SJCRH30 (cell line): ENCODE measurements at regions not wholly inside any gene's neighbourhood (a gene's known extent, or its start where the extent isn't known, plus 50 kb on each side); places are given as distances from the start of the nearest gene placed in this dataset.
A peak's percentile ranks its signal among the peaks of the same experiment; 100 is the strongest.
"Not testable (repeated sequence)": the region's sequence is repeated elsewhere in the genome, so short reads cannot be mapped to it uniquely, and the experiment has no call there.

Experiments used
- DNase-seq, 2 experiments: peaks; one replicate each; pipeline ENCODE4 v3.0.0-alpha.2; 2015 to 2020
- H3K27ac ChIP-seq: fragments of 250-450 bp; sonication (Bioruptor Pico); 2 replicates; pipeline ENCODE4 v1.5.1; 2020; ENCODE audit warnings: mild to moderate bottlenecking, moderate library complexity
- H3K27me3 ChIP-seq: fragments of 250-450 bp; sonication (Bioruptor Pico); 2 replicates; pipeline ENCODE4 v1.5.1; 2020; ENCODE audit warnings: mild to moderate bottlenecking, moderate library complexity
- H3K36me3 ChIP-seq: fragments of 250-450 bp; sonication (Bioruptor Pico); 2 replicates; pipeline ENCODE4 v1.5.1; 2020; ENCODE audit warnings: mild to moderate bottlenecking, moderate library complexity
- H3K4me1 ChIP-seq: fragments of 250-450 bp; sonication (Bioruptor Pico); 2 replicates; pipeline ENCODE4 v1.5.1; 2020; ENCODE audit warnings: mild to moderate bottlenecking, moderate library complexity
- H3K4me3 ChIP-seq: fragments of 250-450 bp; sonication (Bioruptor Pico); 2 replicates; pipeline ENCODE4 v1.5.1; 2020; ENCODE audit warnings: mild to moderate bottlenecking, moderate library complexity
- H3K9me3 ChIP-seq: fragments of 250-450 bp; sonication (Bioruptor Pico); replicated peaks from 2 replicates; pipeline ENCODE4 v1.5.1; 2020; ENCODE audit warnings: mild to moderate bottlenecking, moderate library complexity

GRCh38 chr4:165548702-165549101 lies 169.9 kb downstream of the CPE start:
- no peaks in the 10 kb centered on the region for H3K36me3 ChIP-seq
- no peaks in the 10 kb centered on the region for H3K4me1 ChIP-seq
- no peaks in the 10 kb centered on the region for H3K9me3 ChIP-seq
- H3K27ac ChIP-seq, result no peak overlapping the region
- no peaks in the 10 kb centered on the region for H3K27me3 ChIP-seq
- no peak for DNase-seq
- H3K4me3 ChIP-seq, result no peak overlapping the region

DNA sequence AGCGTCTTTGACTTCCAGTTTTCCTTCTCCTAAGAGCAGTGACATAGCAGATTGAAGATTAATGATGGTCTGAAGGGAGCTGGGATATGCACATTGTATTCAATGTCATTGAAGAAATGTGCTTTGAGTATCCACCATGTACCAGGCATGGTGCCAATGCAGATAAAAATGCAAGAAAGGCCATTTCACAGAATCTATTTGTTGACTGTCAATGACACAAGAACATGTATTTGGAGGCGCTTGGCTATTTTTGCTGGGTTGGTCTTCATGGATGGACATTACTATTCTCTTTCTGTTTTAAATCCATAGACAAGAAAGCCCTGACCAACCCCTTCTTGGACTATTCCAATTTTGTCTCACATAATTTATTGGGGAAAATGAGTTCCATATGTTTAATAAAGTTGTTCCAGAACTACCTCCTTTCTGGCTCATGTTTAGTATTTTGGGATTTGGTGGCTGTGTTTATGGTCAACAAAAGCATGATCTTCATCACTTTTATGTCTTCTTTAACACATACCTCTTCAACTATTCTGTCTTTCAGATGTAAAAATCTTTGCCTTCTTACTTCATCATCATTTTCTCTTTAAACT lies 174.5 kb downstream of the CPE start:
- H3K36me3 ChIP-seq, result no peaks in the 10 kb centered on the region
- DNase-seq, result no peak
- no peaks in the 10 kb centered on the region for H3K9me3 ChIP-seq
- no peaks in the 10 kb centered on the region for H3K4me1 ChIP-seq
- no peak overlapping the region for H3K4me3 ChIP-seq
- H3K27me3 ChIP-seq, result no peaks in the 10 kb centered on the region
- no peak overlapping the region for H3K27ac ChIP-seq

DNA sequence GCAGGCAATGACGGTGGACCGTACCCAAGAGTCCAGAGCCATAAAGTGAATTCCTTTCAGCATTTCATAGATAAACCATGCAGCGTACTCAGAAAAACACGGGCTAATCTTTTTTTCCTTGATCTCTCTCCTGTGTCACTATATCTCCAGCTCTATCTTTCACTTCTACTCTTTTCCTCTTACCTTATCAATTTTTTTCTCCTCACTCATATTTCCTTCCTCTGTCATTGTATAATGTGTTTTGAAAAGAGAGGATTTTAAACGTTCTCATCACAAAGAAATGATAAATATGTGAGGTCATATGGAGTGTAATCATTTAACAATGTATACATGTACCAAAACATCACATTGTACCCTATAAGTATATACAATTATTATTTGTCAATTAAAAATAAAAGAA lies 176.5 kb downstream of the CPE start:
- Histone ChIP-seq H3K27me3 (no peaks in the 10 kb centered on the region), H3K27ac (no peak overlapping the region), H3K4me3 (no peak overlapping the region), H3K9me3 (no peaks in the 10 kb centered on the region), H3K36me3 (no peaks in the 10 kb centered on the region), H3K4me1 (no peaks in the 10 kb centered on the region)
- DNase-seq, result no peak

GRCh38 chr4:165556383-165556782 lies 177.6 kb downstream of the CPE start:
- H3K9me3 ChIP-seq, result no peaks in the 10 kb centered on the region
- H3K4me1 ChIP-seq, result no peaks in the 10 kb centered on the region
- no peak for DNase-seq
- H3K27ac ChIP-seq, result no peak overlapping the region
- no peaks in the 10 kb centered on the region for H3K36me3 ChIP-seq
- no peaks in the 10 kb centered on the region for H3K27me3 ChIP-seq
- no peak overlapping the region for H3K4me3 ChIP-seq

GRCh38 chr4:165560941-165561340 lies 182.1 kb downstream of the CPE start:
- Histone ChIP-seq H3K27ac (no peak overlapping the region), H3K27me3 (no peaks in the 10 kb centered on the region), H3K9me3 (no peaks in the 10 kb centered on the region), H3K4me1 (no peaks in the 10 kb centered on the region), H3K4me3 (no peak overlapping the region), H3K36me3 (no peaks in the 10 kb centered on the region)
- no peak for DNase-seq

- no peaks in the 10 kb centered on the region for H3K27me3 ChIP-seq
- H3K4me1 ChIP-seq, result no peaks in the 10 kb centered on the region
- H3K4me3 ChIP-seq, result no peak overlapping the region
- H3K9me3 ChIP-seq, result no peaks in the 10 kb centered on the region
- no peaks in the 10 kb centered on the region for H3K36me3 ChIP-seq
- DNase-seq, result no peak
- H3K27ac ChIP-seq, result no peak overlapping the region
Measured at GRCh38 chr4:165563851-165564250, 185.0 kb downstream of the CPE start.

GRCh38 chr4:165569031-165569430 lies 190.2 kb downstream of the CPE start:
- H3K27ac ChIP-seq, result no peak overlapping the region
- H3K36me3 ChIP-seq, result no peaks in the 10 kb centered on the region
- DNase-seq, result no peak
- no peak overlapping the region for H3K4me3 ChIP-seq
- H3K4me1 ChIP-seq, result no peaks in the 10 kb centered on the region
- H3K27me3 ChIP-seq, result no peaks in the 10 kb centered on the region
- no peaks in the 10 kb centered on the region for H3K9me3 ChIP-seq

DNA sequence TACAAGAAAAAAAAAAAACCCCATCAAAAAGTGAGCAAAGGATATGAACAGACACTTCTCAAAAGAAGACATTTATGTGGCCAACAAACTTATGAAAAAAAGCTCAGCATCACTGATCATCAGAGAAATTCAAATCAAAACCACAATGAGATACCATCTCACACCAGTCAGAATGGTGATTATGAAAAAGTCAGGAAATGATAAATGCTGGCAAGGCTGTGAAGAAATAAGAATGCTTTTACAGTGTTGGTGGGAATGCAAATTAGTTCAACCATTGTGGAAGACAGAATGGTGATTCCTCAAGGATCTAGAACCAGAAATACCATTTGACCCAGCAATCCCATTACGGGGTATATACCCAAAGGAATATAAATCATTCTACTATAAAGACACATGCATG lies 192.7 kb downstream of the CPE start:
- not testable (repeated sequence) for H3K27ac ChIP-seq, DNase-seq, H3K9me3 ChIP-seq

DNA sequence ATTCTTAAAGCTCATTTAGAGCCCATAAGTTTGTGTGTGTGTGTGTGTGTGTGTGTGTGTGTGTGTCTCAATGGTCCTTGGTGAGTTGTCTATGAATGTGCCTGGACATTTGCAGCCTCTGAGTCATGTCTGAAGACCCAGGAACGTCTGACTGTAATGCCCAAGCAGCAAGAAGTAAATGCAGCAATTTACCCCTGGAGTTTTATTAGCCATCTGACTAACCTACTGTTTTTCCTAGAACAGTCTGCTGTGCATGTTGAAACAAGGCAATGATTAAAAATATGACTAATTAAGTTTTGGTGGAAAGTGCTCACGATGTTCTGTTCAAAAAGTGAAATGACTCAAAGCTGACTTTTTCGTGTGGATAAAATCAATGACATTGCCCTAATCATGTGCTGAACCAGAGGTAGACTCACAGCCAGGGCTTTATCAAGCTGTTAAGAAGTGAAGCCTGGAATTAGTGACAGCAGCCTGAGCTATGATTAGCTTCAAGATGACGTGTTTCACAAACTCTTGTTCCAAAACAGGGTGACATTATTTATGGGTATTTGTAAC lies 201.6 kb downstream of the CPE start:
- Histone ChIP-seq H3K27ac (no peak overlapping the region), H3K9me3 (no peaks in the 10 kb centered on the region), H3K27me3 (no peaks in the 10 kb centered on the region), H3K36me3 (no peaks in the 10 kb centered on the region), H3K4me3 (no peak overlapping the region), H3K4me1 (no peaks in the 10 kb centered on the region)
- DNase-seq, result no peak

More for the DNA sequence above, 192.7 kb downstream of the CPE start:
- not testable (repeated sequence) for H3K4me3 ChIP-seq, H3K27me3 ChIP-seq, H3K4me1 ChIP-seq, H3K36me3 ChIP-seq

DNA sequence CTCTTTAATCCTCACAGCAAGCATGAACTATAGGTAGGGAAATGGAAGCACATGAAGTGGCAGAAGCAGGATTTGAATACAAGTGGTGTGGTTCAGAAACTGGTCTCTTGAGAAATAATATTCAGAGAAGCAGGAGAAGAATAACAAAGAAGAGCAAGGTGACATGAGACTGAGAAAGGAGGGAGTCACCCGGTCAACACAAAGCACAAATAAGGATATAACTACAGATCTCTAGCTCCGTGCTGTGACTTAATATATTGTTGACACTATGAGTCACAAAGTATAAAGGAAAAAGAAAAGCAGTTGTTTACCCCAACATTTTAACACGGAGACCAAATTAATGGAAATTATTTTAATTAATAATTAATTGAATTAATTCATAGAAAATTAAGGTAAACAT lies 204.5 kb downstream of the CPE start:
- no peaks in the 10 kb centered on the region for H3K4me1 ChIP-seq
- H3K27ac ChIP-seq, result no peak overlapping the region
- no peak overlapping the region for H3K4me3 ChIP-seq
- no peaks in the 10 kb centered on the region for H3K27me3 ChIP-seq
- no peaks in the 10 kb centered on the region for H3K36me3 ChIP-seq
- H3K9me3 ChIP-seq, result no peaks in the 10 kb centered on the region
- no peak for DNase-seq

DNA sequence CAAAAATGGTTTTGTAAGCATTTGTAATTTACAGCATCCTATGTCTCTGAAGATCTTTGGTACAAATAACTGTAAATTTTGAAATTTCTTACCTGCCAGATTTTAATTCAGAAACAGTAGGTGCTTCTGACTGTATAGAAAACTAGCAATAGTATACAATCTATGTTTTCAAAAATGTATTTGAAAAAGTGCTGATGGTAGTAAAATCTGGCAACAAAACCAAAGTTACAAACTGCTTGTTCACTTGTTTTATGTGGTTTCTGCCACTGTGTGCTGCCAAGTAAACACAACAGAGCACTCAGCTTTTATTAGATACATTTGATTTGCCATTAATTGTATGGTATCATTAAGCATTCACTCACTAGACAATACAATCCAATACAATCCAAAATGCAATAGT lies 206.1 kb downstream of the CPE start:
- no peaks in the 10 kb centered on the region for H3K36me3 ChIP-seq
- DNase-seq, result no peak
- H3K27ac ChIP-seq, result no peak overlapping the region
- no peaks in the 10 kb centered on the region for H3K4me1 ChIP-seq
- H3K9me3 ChIP-seq, result no peaks in the 10 kb centered on the region
- no peaks in the 10 kb centered on the region for H3K27me3 ChIP-seq
- no peak overlapping the region for H3K4me3 ChIP-seq

GRCh38 chr4:165588534-165589315 lies 209.9 kb downstream of the CPE start:
- no peak overlapping the region for H3K27ac ChIP-seq
- no peaks in the 10 kb centered on the region for H3K27me3 ChIP-seq
- no peak overlapping the region for H3K4me3 ChIP-seq
- H3K36me3 ChIP-seq, result no peaks in the 10 kb centered on the region
- H3K9me3 ChIP-seq, result no peaks in the 10 kb centered on the region
- H3K4me1 ChIP-seq, result no peaks in the 10 kb centered on the region
- peak in 1 of 2 experiments; percentile 29 for DNase-seq

DNA sequence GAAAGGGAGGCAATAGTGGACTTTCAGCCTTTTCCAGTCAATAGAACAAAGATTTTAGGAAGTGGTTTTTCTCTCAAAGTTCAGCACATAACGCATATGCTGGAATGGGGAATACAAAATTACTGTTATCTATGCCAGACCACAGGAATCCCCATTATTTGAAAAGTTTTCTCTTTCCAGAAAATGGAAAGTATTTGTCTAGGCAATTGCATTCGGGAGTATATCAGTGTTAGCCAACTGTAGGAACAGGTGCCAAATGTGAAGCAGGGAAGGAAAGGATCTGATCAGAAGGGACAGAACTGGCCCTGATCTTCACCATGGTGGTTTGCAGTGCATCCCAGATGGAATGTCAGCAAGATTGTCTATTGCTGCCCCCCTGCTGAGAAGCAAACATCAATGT lies 213.6 kb downstream of the CPE start:
- Histone ChIP-seq H3K9me3 (no peaks in the 10 kb centered on the region), H3K27me3 (no peaks in the 10 kb centered on the region), H3K4me1 (no peaks in the 10 kb centered on the region), H3K27ac (no peak overlapping the region), H3K36me3 (no peaks in the 10 kb centered on the region), H3K4me3 (no peak overlapping the region)
- DNase-seq, result peak in 1 of 2 experiments; percentile 10

DNA sequence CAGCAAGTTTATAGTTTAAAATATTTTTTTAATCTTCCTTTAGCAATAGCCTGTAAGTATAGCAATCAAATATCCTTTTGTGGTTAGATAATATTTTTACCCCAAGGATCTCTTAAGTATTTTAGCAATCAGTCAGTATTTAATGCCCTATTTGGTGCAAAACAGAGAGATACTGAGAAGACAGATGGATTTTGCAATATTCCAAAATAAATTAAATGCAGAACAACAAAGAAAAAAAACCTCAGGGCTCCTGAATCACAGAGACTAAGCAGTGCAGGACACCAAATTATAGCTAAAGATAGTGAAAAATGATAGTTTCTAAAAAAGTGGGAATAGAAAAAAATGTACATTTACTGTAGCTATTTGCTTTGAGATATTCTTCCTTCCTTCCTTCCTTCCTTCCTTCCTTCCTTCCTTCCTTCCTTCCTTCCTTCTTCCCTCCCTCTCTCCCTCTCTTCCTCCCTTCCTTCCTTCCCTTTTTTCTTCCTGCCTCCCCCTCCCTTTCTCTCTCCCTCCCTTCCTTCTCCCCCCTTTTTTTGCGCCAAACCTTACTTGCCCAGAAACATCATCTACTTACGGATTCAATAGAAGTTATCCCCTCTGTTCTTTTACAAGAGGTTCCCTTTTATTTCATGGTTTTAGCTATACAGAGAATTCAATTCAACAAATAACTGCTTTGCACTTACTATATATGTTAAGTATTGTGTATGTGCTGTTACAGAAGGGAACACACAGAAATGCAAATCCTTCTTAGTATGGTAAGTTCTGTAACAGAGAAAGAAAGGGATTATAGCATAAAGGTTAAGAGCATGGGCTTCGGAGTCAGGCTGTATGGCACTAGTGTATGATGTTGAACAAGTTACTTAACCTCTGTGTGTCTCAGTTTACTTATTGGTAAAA lies 219.0 kb downstream of the CPE start:
- H3K4me1 ChIP-seq, result no peaks in the 10 kb centered on the region
- H3K36me3 ChIP-seq, result no peaks in the 10 kb centered on the region
- H3K27ac ChIP-seq, result no peak overlapping the region

More for the DNA sequence above, 219.0 kb downstream of the CPE start:
- DNase-seq, result no peak
- H3K4me3 ChIP-seq, result no peak overlapping the region
- no peaks in the 10 kb centered on the region for H3K9me3 ChIP-seq
- no peaks in the 10 kb centered on the region for H3K27me3 ChIP-seq
